Heart right ventricle (tissue), 16 donors: ENCODE measurements at regions not wholly inside any gene's neighbourhood (a gene's known extent, or its start where the extent isn't known, plus 50 kb on each side); places are given as distances from the start of the nearest gene placed in this dataset.
A peak's percentile ranks its signal among the peaks of the same experiment; 100 is the strongest.

Experiments used
- ATAC-seq, 8 donors: fragments of 200-7000 bp; cut with Tn5 transposase; one replicate each; pipeline ENCODE4 v1.9.1; 2020; ENCODE audit warnings: mild to moderate bottlenecking in 8 of 8, moderate library complexity in 8 of 8, moderate number of reproducible peaks in 1 of 8
- DNase-seq, 2 donors: peaks; one replicate each; pipeline ENCODE4 v3.0.0-alpha.2; 2020
- H3K27ac ChIP-seq, 10 donors: fragments of 200-600 bp; sonication (generic) in 2 of 10; one replicate each; pipeline versions ENCODE4 v1.5.0 to v1.8.0; 2020 to 2022; ENCODE audit warnings: mild to moderate bottlenecking in 3 of 10
- H3K27me3 ChIP-seq, 7 donors: fragments of 200-600 bp; one replicate each; pipeline ENCODE4 v1.8.0; 2021 to 2022; ENCODE audit warnings: mild to moderate bottlenecking in 2 of 7
- H3K36me3 ChIP-seq, 9 donors: fragments of 200-600 bp; sonication (generic) in 1 of 9; one replicate each; pipeline versions ENCODE4 v1.5.0 to v1.8.0; 2020 to 2022; ENCODE audit warnings: mild to moderate bottlenecking in 2 of 9
- H3K4me1 ChIP-seq, 9 donors: fragments of 200-600 bp; sonication (generic) in 1 of 9; one replicate each; pipeline versions ENCODE4 v1.5.0 to v1.8.0; 2020 to 2022; ENCODE audit warnings: mild to moderate bottlenecking in 4 of 9
- H3K4me3 ChIP-seq, 10 donors: fragments of 200-600 bp; sonication (generic) in 2 of 10; one replicate each; pipeline versions ENCODE4 v1.5.0 to v1.8.0; 2020 to 2022; ENCODE audit warnings: mild to moderate bottlenecking in 7 of 10, moderate library complexity in 2 of 10
- H3K9me3 ChIP-seq, 11 donors: fragments of 200-600 bp in 10 of 11; sonication (generic) in 2 of 11; one replicate each; pipeline versions ENCODE4 v1.5.0 to v1.8.0; 2013 to 2022; ENCODE audit warnings: mild to moderate bottlenecking in 2 of 11, control low read depth in 1 of 11, moderate library complexity in 1 of 11
- CTCF ChIP-seq, 9 donors: fragments of 200-600 bp; sonication (generic) in 2 of 9; IDR thresholded peaks; one replicate each; pipeline versions ENCODE4 v1.5.0 to v1.8.0; 2021 to 2022; ENCODE audit warnings: antibody characterized with exemption in 9 of 9, mild to moderate bottlenecking in 5 of 9, moderate library complexity in 1 of 9
- WGBS, 2 donors: extraction: QIAGEN DNeasy Blood & Tissue Kit; methylation state at CpG; one replicate each; pipeline ENCODE4 v1.1.7; 2013; ENCODE audit warnings: inconsistent platforms in 1 of 2; 5-methylcytosine and 5-hydroxymethylcytosine counted together
- intact Hi-C, 10 donors: fragments of 100-400 bp; cut with DNase I; formaldehyde crosslinking; loops; one replicate each; pipeline versions ENCODE4 v1.11.1 to v1.14.2; 2022
- donor health status: Arrhythmogenic right ventricular cardiomyopathy.
- donor health status: ischemic (EF 13 %, LVEDD 7.1; RV severe dilation, severe dysfunction).
- donor health status: healthy with polysubstance abuse.
- donor health status: DM: no; HTN: yes; CAD: no.
- donor health status: DM: no; HTN: no; CAD: no.
- donor health status: ischemic (EF 25% LVEDD 6.9; RV normal size, moderate dysfunction).
- donor health status: ischemic (EF 25% LVEDD 5.7; RV mildly dilated, moderate dysfunction).
- donor health status: healthy.
- donor health status: DM: yes; HTN: yes; CAD: no.
- donor health status: Ischemic cardiomyopathy.
- donor health status: ischemic (EF 35%, LVEDD 5.7; RV mildly dilated, moderate dysfunction).
- donor health status: nonischemic (EF 11% LVEDD 7.7; RV severe dilation, severe dysfunction).
- donor health status: DM: yes; HTN: yes; CAD: no.
- donor health status: PGD.
- donor health status: ischemic (EF 29% LVEDD 5.4; RV normal size, mild dysfunction).
- donor health status: nonischemic (EF 23%, LVEDD 6.1; RV moderate dilation, normal function).

- no peaks in the 10 kb centered on the region for H3K4me1 ChIP-seq
- intact Hi-C loops = no loop called here
- H3K4me3 ChIP-seq = no peak overlapping the region
- WGBS, 2 donors = 14 to 22% methylated on average over 3 of the region's 3 CpGs
- no peak overlapping the region for H3K27ac ChIP-seq
- TF ChIP-seq CTCF (IDR thresholded peaks at IDR 0.05) = no peak
- no peaks in the 10 kb centered on the region for H3K36me3 ChIP-seq
- DNase-seq = no peak
- H3K27me3 ChIP-seq = peaks cover 0 to 13% (median 3%) of the 10 kb centered on the region in 7 donors
- ATAC-seq = no peak
- no peaks in the 10 kb centered on the region for H3K9me3 ChIP-seq
These were observed 582.4 kb downstream of the BRINP1 start for GRCh38 chr9:118786877-118787276.

GRCh38 chr9:118809160-118809625 is 560.0 kb downstream of the BRINP1 start:
- no peak overlapping the region for H3K4me3 ChIP-seq
- H3K27ac ChIP-seq = no peak overlapping the region
- no peak for ATAC-seq
- no peak for DNase-seq
- 65% methylated on average over 38 to 47 of the region's 47 CpGs for WGBS, 2 donors
- no peak for TF ChIP-seq CTCF (IDR thresholded peaks at IDR 0.05)
- intact Hi-C loops = loop anchor here in 1 of 10 donors (10.0 kb wide), 1 partner anchor 1024 kb away; no protein-coding TSS in a partner anchor
- H3K9me3 ChIP-seq = peaks cover 0 to 9% (median 0%) of the 10 kb centered on the region in 11 donors
- H3K4me1 ChIP-seq = no peaks in the 10 kb centered on the region
- H3K36me3 ChIP-seq = no peaks in the 10 kb centered on the region
- H3K27me3 ChIP-seq = peaks cover 0 to 6% (median 0%) of the 10 kb centered on the region in 7 donors

DNA sequence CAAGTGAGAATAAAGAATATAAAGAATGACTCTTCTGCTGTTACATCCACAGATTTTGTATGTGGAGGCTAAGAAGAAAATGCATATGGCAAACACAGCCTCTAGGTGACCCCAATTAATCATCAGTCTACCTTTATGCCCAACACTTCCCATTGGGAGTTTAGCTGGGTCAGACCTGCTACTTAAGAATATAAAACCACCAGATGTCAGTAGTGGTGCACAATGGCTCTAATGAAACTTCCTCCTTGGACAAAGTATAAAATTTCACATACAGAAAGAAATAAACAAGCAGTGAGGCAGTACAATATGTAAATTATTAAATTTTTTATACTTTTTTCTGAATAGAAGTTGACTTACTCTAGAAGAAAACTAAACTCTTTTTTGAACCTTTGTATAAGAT is 539.9 kb downstream of the BRINP1 start:
- no peaks in the 10 kb centered on the region for H3K4me1 ChIP-seq
- intact Hi-C loops = loop anchor here in 8 of 10 donors (1.0 to 5.0 kb wide), 7 partner anchors 458 to 538 kb away; partner anchors contain the start of gene BRINP1 (in 4 of the 8)
- DNase-seq = no peak
- H3K27ac ChIP-seq = no peak overlapping the region
- peak; percentile 16 to 77 (median 52) for TF ChIP-seq CTCF (IDR thresholded peaks at IDR 0.05)
- H3K36me3 ChIP-seq = no peaks in the 10 kb centered on the region
- no peaks in the 10 kb centered on the region for H3K27me3 ChIP-seq
- no peaks in the 10 kb centered on the region for H3K9me3 ChIP-seq
- ATAC-seq = no peak
- no peak overlapping the region for H3K4me3 ChIP-seq

- no peak for TF ChIP-seq CTCF (IDR thresholded peaks at IDR 0.05)
- intact Hi-C loops = loop anchor here in 1 of 10 donors (10.0 kb wide), 2 partner anchors 452 to 532 kb away; partner anchors contain the start of gene BRINP1
- DNase-seq = no peak
These were observed 536.9 kb downstream of the BRINP1 start for GRCh38 chr9:118832371-118832770.

More at GRCh38 chr9:118832371-118832770, 536.9 kb downstream of the BRINP1 start:
- H3K27ac ChIP-seq = no peak overlapping the region
- no peaks in the 10 kb centered on the region for H3K4me1 ChIP-seq
- no peak for ATAC-seq
- H3K4me3 ChIP-seq = no peak overlapping the region
- WGBS, 2 donors = 79 to 82% methylated on average over 5 of the region's 5 CpGs
- H3K9me3 ChIP-seq = no peaks in the 10 kb centered on the region
- no peaks in the 10 kb centered on the region for H3K27me3 ChIP-seq
- H3K36me3 ChIP-seq = no peaks in the 10 kb centered on the region
